Breast epithelium (tissue), 3 donors: ENCODE measurements at regions not wholly inside any gene's neighbourhood (a gene's known extent, or its start where the extent isn't known, plus 50 kb on each side); places are given as distances from the start of the nearest gene placed in this dataset.

Experiments
- CTCF ChIP-seq, 3 donors: fragments of 450-650 bp; IDR thresholded peaks; one replicate each; pipeline ENCODE4 v1.5.1; 2016 to 2017; ENCODE audit warnings: antibody characterized with exemption in 3 of 3, mild to moderate bottlenecking in 3 of 3, moderate library complexity in 3 of 3
- POLR2AphosphoS5 ChIP-seq, 3 donors: sonication (generic); formaldehyde crosslinking; IDR thresholded peaks; one replicate each; pipeline ENCODE4 v1.6.1; 2017; ENCODE audit warnings: antibody characterized with exemption in 3 of 3

- TF ChIP-seq CTCF (IDR thresholded peaks at IDR 0.05) (no peak), POLR2AphosphoS5 (IDR thresholded peaks at IDR 0.05) (no peak)
These were observed 228.3 kb downstream of the TTLL2 start for GRCh38 chr6:167552961-167553735.
